ENCODE measurements at regions not wholly inside any gene's neighbourhood (a gene's known extent, or its start where the extent isn't known, plus 50 kb on each side); places are given as distances from the start of the nearest gene placed in this dataset.
A peak's percentile ranks its signal among the peaks of the same experiment; 100 is the strongest.
"Not testable (repeated sequence)": the region's sequence is repeated elsewhere in the genome, so short reads cannot be mapped to it uniquely, and the experiment has no call there.

DNA sequence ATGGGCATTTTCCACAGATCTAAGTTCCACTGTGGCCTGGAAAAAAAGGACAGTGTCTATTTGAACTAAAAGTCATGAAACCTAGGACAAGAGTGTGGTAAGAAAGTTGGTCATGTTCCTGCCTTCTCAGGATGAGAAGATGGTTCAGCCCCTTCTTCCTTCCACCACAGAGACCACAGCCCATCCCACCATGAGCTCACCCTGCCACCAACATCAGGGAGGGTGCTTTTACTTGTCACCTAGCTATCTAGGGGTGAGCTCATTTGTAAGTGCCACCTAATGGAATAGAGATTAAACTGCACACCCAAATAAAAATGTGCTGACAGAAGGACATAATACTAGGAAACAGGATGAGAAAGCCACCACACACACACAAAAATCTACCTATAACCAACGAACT lies 235.9 kb downstream of the SPIN4 start:
- TF ChIP-seq, protein P1, sequence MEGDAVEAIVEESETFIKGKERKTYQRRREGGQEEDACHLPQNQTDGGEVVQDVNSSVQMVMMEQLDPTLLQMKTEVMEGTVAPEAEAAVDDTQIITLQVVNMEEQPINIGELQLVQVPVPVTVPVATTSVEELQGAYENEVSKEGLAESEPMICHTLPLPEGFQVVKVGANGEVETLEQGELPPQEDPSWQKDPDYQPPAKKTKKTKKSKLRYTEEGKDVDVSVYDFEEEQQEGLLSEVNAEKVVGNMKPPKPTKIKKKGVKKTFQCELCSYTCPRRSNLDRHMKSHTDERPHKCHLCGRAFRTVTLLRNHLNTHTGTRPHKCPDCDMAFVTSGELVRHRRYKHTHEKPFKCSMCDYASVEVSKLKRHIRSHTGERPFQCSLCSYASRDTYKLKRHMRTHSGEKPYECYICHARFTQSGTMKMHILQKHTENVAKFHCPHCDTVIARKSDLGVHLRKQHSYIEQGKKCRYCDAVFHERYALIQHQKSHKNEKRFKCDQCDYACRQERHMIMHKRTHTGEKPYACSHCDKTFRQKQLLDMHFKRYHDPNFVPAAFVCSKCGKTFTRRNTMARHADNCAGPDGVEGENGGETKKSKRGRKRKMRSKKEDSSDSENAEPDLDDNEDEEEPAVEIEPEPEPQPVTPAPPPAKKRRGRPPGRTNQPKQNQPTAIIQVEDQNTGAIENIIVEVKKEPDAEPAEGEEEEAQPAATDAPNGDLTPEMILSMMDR (IDR thresholded peaks at IDR 0.05; ENCODE audit: control insufficient read depth, extremely low read depth, insufficient read depth) = no peak
- no peak overlapping the region for H3K4me3 ChIP-seq (ENCODE audit: low read depth, low read length)
- DNase-seq (ENCODE audit: low read depth) = no peak

DNA sequence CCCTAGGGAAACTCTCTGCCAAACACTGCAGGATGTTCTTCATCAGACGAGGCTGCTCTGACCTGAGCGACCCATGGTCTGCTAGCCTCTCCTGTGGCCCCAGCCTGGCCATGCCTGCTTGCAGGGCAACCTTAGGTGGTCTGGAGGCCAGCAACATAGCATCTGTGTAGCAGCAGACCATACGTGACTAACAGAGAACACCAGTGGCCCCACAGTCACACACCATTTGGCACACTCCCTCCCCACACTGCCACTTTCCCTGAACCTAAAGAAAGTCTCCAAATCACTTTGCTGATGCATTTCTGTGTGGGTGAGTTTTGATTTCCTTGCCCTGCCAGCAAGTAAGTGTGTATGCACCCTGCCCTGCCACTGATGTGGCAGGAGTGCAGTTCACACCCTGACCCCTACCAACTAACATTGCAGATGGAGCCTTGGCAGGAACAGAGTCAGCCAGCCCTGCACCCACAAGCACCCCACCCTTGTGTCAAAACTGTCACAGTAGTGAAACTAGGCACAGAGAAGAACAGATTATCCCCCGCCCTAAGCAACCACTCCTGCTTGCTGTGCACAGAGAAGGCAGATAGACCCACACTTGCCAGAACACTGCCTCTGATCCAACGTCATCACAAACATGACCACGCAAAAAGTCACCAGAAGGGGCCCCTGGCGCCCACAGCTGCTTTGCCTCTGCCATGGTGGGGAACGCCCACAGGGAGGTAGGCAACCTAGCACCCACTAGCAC lies 249.1 kb downstream of the SPIN4 start:
- H3K4me3 ChIP-seq (ENCODE audit: low read depth, low read length) = no peak overlapping the region
- no peak for DNase-seq (ENCODE audit: low read depth)
- TF ChIP-seq, protein P1 (IDR thresholded peaks at IDR 0.05; ENCODE audit: control insufficient read depth, extremely low read depth, insufficient read depth) = no peak

DNA sequence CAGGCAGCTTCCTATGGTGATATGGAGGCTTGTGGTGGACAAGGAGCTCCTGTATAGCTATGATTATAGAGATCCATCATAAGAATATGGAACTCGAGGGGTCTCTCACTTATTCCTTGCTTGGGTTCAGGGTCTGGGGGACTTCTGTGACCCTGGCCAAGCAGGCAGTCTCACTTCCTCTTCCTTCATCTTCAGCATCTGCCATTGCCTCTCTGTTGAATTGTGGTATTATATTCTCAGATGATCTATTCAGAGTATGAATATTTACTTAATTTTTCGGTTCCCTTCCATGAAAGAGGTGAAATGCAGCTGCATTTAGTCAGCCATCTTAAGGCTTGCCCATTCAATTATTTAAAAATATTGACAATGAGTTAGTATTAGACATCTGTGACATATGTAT lies 292.9 kb downstream of the SPIN4 start:
- H3K4me3 ChIP-seq (ENCODE audit: low read depth, low read length) = no peak overlapping the region
- TF ChIP-seq, protein P1 (IDR thresholded peaks at IDR 0.05; ENCODE audit: control insufficient read depth, extremely low read depth, insufficient read depth) = no peak
- no peak for DNase-seq (ENCODE audit: low read depth)

DNA sequence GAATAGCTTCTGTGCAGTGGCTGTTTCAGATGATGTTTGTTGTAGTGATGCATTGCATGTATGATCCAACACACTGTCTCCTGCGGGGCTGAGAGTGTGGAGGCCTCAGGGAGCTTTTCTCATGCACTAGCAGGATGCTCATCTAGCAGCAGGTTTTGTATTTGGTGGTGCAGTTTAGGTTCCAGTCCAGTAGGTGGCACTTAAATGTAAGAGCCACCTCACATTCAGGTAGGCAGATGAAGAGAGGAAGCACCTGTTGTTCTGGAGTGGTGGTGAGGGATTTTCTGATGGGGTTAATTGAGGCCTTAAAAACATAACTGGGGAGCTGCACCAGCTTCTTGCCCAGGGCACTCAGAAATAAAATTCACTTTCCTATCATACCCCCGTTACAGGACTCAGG lies 300.9 kb downstream of the SPIN4 start:
- no peak for DNase-seq (ENCODE audit: low read depth)
- TF ChIP-seq, protein P1 (IDR thresholded peaks at IDR 0.05; ENCODE audit: control insufficient read depth, extremely low read depth, insufficient read depth) = peak; percentile 52
- no peak overlapping the region for H3K4me3 ChIP-seq (ENCODE audit: low read depth, low read length)

DNA sequence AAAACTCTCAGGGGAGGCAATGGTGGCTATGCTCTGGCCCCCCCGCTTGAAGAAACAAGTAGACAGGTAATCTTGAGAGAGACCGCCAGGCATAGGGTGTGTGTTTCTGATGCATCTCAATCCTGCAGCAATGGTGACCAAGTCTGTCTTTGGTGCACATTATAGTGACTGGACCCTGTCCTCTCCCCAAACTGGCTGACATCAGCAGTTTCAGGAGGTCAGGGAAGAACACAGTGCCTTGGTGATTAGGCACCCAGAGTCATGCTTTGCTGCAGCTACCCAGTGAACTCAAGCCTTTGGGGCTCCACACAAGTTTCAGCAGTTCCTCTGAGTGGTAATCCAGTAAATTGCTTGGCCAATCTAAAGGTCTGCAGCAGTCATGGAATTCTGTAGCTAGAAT lies 318.3 kb downstream of the SPIN4 start:
- no peak for DNase-seq (ENCODE audit: low read depth)
- TF ChIP-seq, protein P1 (IDR thresholded peaks at IDR 0.05; ENCODE audit: control insufficient read depth, extremely low read depth, insufficient read depth) = no peak
- H3K4me3 ChIP-seq (ENCODE audit: low read depth, low read length) = no peak overlapping the region

DNA sequence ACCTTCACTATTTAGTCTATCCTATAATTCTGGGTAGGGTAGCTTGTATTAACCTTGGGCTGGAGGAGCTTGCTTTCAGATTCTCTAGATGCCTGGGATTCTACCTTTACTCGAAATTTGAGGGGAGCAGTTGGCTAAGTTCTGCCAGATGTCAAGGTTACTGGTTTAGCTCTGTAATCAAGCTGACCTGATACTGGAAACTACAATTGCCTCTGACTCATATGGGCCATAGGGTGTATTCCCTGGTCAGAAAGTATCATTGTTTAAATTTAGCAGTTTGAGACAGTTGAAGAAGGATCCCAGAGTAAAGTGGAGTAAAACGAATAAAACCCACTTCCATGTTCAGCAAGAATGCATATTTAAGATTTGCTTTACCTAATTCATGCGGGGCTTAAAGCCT lies 337.6 kb downstream of the SPIN4 start:
- TF ChIP-seq, protein P1 (IDR thresholded peaks at IDR 0.05; ENCODE audit: control insufficient read depth, extremely low read depth, insufficient read depth) = no peak
- no peak for DNase-seq (ENCODE audit: low read depth)
- no peak overlapping the region for H3K4me3 ChIP-seq (ENCODE audit: low read depth, low read length)

DNA sequence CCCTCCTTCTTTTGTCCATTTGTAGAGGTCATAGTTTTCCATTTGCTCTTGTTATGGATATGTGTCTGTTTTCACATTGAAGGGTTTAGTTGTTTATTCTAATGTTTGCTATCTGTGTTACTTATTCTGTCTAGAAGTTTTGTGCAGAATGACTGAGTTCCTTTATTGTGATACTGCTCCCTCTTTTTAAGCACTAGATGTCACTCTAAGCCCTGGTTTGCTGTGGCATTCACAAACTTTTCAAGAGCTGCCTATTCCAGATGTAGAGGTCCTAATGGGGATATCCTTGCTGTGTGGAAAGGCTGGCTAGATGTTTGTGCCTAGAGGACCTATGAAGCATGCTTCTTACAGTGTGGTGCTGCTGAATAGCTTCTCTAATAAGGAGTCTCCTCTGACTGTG lies 338.6 kb downstream of the SPIN4 start:
- H3K4me3 ChIP-seq (ENCODE audit: low read depth, low read length) = no peak overlapping the region
- TF ChIP-seq, protein P1 (IDR thresholded peaks at IDR 0.05; ENCODE audit: control insufficient read depth, extremely low read depth, insufficient read depth) = peak; percentile 43
- DNase-seq (ENCODE audit: low read depth) = peak; percentile 2

DNA sequence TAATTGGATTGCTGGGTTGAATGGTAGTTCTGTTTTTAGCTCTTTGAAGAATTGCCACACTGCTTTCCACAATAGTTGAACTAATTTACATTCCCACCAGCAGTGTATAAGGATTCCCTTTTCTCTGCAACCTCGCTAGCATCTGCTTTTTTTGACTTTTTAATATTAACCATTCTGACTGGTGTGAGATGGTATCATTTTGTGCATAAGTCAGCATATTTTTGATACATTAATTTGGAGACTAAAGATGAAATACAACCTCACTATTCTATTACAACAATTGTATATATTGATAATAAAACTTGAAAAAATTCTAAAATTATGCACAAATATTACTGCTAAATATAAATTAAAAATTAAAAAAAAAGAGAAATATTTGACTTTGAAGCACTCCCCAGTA lies 350.9 kb downstream of the SPIN4 start:
- not testable (repeated sequence) for H3K4me3 ChIP-seq (ENCODE audit: low read depth, low read length); DNase-seq (ENCODE audit: low read depth)

Measured in LNCaP clone FGC (cell line).